ENCODE measurements at regions not wholly inside any gene's neighbourhood (a gene's known extent, or its start where the extent isn't known, plus 50 kb on each side); places are given as distances from the start of the nearest gene placed in this dataset.

- Histone ChIP-seq H3K4me2 (ENCODE audit: control insufficient read depth, extremely low read depth, insufficient read depth, low read depth, low read length) (no peak overlapping the region), H3K4me3 (ENCODE audit: control insufficient read depth in 2 of 3, extremely low read depth in 1 of 3, insufficient read depth in 2 of 3, low read depth in 1 of 3, low read length in 3 of 3) (no peak overlapping the region), H3K27ac (ENCODE audit: control insufficient read depth, insufficient read depth, low read length) (no peak overlapping the region), H3K9me3 (ENCODE audit: control insufficient read depth, low read depth, low read length) (no peaks in the 10 kb centered on the region), H3K36me3 (ENCODE audit: control insufficient read depth in 2 of 2, extremely low read depth in 1 of 2, insufficient read depth in 2 of 2, low read length in 2 of 2) (no peaks in the 10 kb centered on the region), H2AFZ (ENCODE audit: control insufficient read depth, low read length) (no peak overlapping the region), H4K20me1 (ENCODE audit: control insufficient read depth, extremely low read depth, insufficient read depth, low read length) (no peaks in the 10 kb centered on the region), H3K79me2 (ENCODE audit: control insufficient read depth, insufficient read depth, low read length) (no peaks in the 10 kb centered on the region), H3K4me1 (ENCODE audit: control insufficient read depth, extremely low read depth, insufficient read depth, low read length) (peaks cover 6% of the 10 kb centered on the region), H3K27me3 (ENCODE audit: control insufficient read depth, extremely low read depth, insufficient read depth, low read length) (no peaks in the 10 kb centered on the region), H3K9me1 (ENCODE audit: control insufficient read depth, extremely low read depth, insufficient read depth, low read length) (no peaks in the 10 kb centered on the region), H3K9ac (ENCODE audit: control insufficient read depth, extremely low read depth, insufficient read depth, low read length) (no peak overlapping the region)
- TF ChIP-seq EZH2 (IDR thresholded peaks at IDR 0.05; ENCODE audit: low read length): no peak
- TF ChIP-seq CTCF (optimal IDR thresholded peaks at IDR 0.05 in 1 of 3, IDR thresholded peaks at IDR 0.05 in 1 of 3, conservative IDR thresholded peaks at IDR 0.05 in 1 of 3; ENCODE audit: extremely low read depth in 1 of 3, insufficient read depth in 2 of 3, low read length in 3 of 3): no peak
- dilution Hi-C loops (cut with MboI; ENCODE audit: extremely low pct_ligation_motif_present, low sequenced_read_pairs): no loop called here
- DNase-seq (ENCODE audit: low read depth, low spot score) (no peak), FAIRE-seq (no peak)
Measured at GRCh38 chr15:69793781-69794451, 303.8 kb downstream of the TLE3 start.

GRCh38 chr15:69794645-69795469, 302.9 kb downstream of the TLE3 start:
- H2AFZ ChIP-seq (ENCODE audit: control insufficient read depth, low read length): no peak overlapping the region
- H3K9ac ChIP-seq (ENCODE audit: control insufficient read depth, extremely low read depth, insufficient read depth, low read length): no peak overlapping the region
- FAIRE-seq (peak; percentile 48), DNase-seq (ENCODE audit: low read depth, low spot score) (no peak)
- no peak for TF ChIP-seq CTCF (optimal IDR thresholded peaks at IDR 0.05 in 1 of 3, IDR thresholded peaks at IDR 0.05 in 1 of 3, conservative IDR thresholded peaks at IDR 0.05 in 1 of 3; ENCODE audit: extremely low read depth in 1 of 3, insufficient read depth in 2 of 3, low read length in 3 of 3)
- no peak for TF ChIP-seq EZH2 (IDR thresholded peaks at IDR 0.05; ENCODE audit: low read length)
- no peak overlapping the region for H3K4me3 ChIP-seq (ENCODE audit: control insufficient read depth in 2 of 3, extremely low read depth in 1 of 3, insufficient read depth in 2 of 3, low read depth in 1 of 3, low read length in 3 of 3)
- H3K9me1 ChIP-seq (ENCODE audit: control insufficient read depth, extremely low read depth, insufficient read depth, low read length): no peaks in the 10 kb centered on the region
- no peaks in the 10 kb centered on the region for H3K9me3 ChIP-seq (ENCODE audit: control insufficient read depth, low read depth, low read length)
- H3K4me1 ChIP-seq (ENCODE audit: control insufficient read depth, extremely low read depth, insufficient read depth, low read length): peaks cover 6% of the 10 kb centered on the region
- no peaks in the 10 kb centered on the region for H3K79me2 ChIP-seq (ENCODE audit: control insufficient read depth, insufficient read depth, low read length)
- no peak overlapping the region for H3K27ac ChIP-seq (ENCODE audit: control insufficient read depth, insufficient read depth, low read length)
- dilution Hi-C loops (cut with MboI; ENCODE audit: extremely low pct_ligation_motif_present, low sequenced_read_pairs): no loop called here
- H3K27me3 ChIP-seq (ENCODE audit: control insufficient read depth, extremely low read depth, insufficient read depth, low read length): no peaks in the 10 kb centered on the region
- no peaks in the 10 kb centered on the region for H3K36me3 ChIP-seq (ENCODE audit: control insufficient read depth in 2 of 2, extremely low read depth in 1 of 2, insufficient read depth in 2 of 2, low read length in 2 of 2)
- no peaks in the 10 kb centered on the region for H4K20me1 ChIP-seq (ENCODE audit: control insufficient read depth, extremely low read depth, insufficient read depth, low read length)
- peak overlapping the region; percentile 2 for H3K4me2 ChIP-seq (ENCODE audit: control insufficient read depth, extremely low read depth, insufficient read depth, low read depth, low read length)

Measured in keratinocyte (primary cell).